A549 (cell line): ENCODE measurements at regions not wholly inside any gene's neighbourhood (a gene's known extent, or its start where the extent isn't known, plus 50 kb on each side); places are given as distances from the start of the nearest gene placed in this dataset.

Experiments used
- ATAC-seq, 2 experiments: fragments of 200-7000 bp in 1 of 2; fragments of >200 bp in 1 of 2; cut with Nextera tagmentation in 1 of 2; cut with Tn5 transposase in 1 of 2; 3 replicates each; pipeline versions ENCODE4 v1.8.0 to v1.9.1; 2018 to 2020; ENCODE audit warnings: mild to moderate bottlenecking in 1 of 2, moderate library complexity in 1 of 2
- CTCF ChIA-PET: fragments of 300-600 bp; sonication (Branson Sonifier 250); formaldehyde crosslinking; extraction: SDS; loops from one replicate; lab custom pipeline; 2021; ENCODE audit warnings: antibody characterized with exemption, inconsistent platforms; lab: Yijun Ruan, JAX
- POLR2A ChIA-PET: fragments of 350-600 bp; formaldehyde crosslinking; extraction: SDS; loops from one replicate; lab custom pipeline; 2021; ENCODE audit warnings: antibody characterized with exemption, inconsistent platforms; lab: Yijun Ruan, JAX
- DNase-seq, 2 experiments: peaks; one replicate each; pipeline versions ENCODE4 v3.0.0 to v3.0.0-alpha.2; 2011 to 2016; ENCODE audit warnings: low read depth in 1 of 2, low spot score in 1 of 2
- FAIRE-seq: peaks from 2 replicates; lab custom pipeline; 2011; peaks lifted over from hg19 to GRCh38; lab: Jason Lieb, UNC
- H3K27ac ChIP-seq, 2 experiments: fragments of >200 bp; sonication (Bioruptor Twin); formaldehyde crosslinking; 3 replicates each; pipeline ENCODE4 v1.5.1; 2016 to 2017
- H3K4me1 ChIP-seq: fragments of >200 bp; sonication (Bioruptor Twin); formaldehyde crosslinking; 3 replicates; pipeline ENCODE4 v1.6.1; 2016
- H3K4me2 ChIP-seq: fragments of >200 bp; sonication (Bioruptor Twin); formaldehyde crosslinking; 3 replicates; pipeline ENCODE4 v1.6.1; 2016
- H3K4me3 ChIP-seq: fragments of >200 bp; sonication (Bioruptor Twin); formaldehyde crosslinking; 3 replicates; pipeline ENCODE4 v1.5.1; 2016
- H3K9me3 ChIP-seq: fragments of >200 bp; sonication (Bioruptor Twin); formaldehyde crosslinking; 3 replicates; pipeline ENCODE4 v1.6.1; 2016
- BHLHE40 ChIP-seq: IDR thresholded peaks from 2 replicates; pipeline ENCODE4 v1.6.1; 2012; ENCODE audit warnings: low read depth, low read length, inconsistent platforms
- CBX8 ChIP-seq: fragments of 200-600 bp; sonication (generic); IDR thresholded peaks from 2 replicates; pipeline ENCODE4 v1.6.1; 2016
- CEBPB ChIP-seq, 2 experiments: fragments of >200 bp in 1 of 2; sonication (Bioruptor Twin) in 1 of 2; formaldehyde crosslinking in 1 of 2; IDR thresholded peaks; 2 replicates each; pipeline ENCODE4 v1.6.1; 2012 to 2016
- EHMT2 ChIP-seq: fragments of 200-600 bp; sonication (generic); IDR thresholded peaks from 2 replicates; pipeline ENCODE4 v1.6.1; 2016; ENCODE audit warnings: antibody characterized with exemption, low read depth, mild to moderate bottlenecking, moderate library complexity
- EP300 ChIP-seq, 2 experiments: fragments of >200 bp; sonication (Bioruptor Twin); formaldehyde crosslinking; IDR thresholded peaks; 2 replicates in 1 of 2; 3 replicates in 1 of 2; pipeline ENCODE4 v1.6.1; 2016 to 2017
- ESRRA ChIP-seq: fragments of 150-350 bp; IDR thresholded peaks from 2 replicates; pipeline ENCODE4 v1.6.1; 2014; ENCODE audit warnings: mild to moderate bottlenecking, low read length, borderline replicate concordance
- FOSB ChIP-seq: fragments of 250-450 bp; sonication (Bioruptor Pico); IDR thresholded peaks from 2 replicates; pipeline ENCODE4 v1.5.0; 2020; ENCODE audit warnings: mild to moderate bottlenecking, moderate library complexity
- FOSL2 ChIP-seq, 2 experiments: fragments of 450-650 bp in 1 of 2; fragments of >200 bp in 1 of 2; sonication (Bioruptor Twin) in 1 of 2; formaldehyde crosslinking; IDR thresholded peaks; 2 replicates each; pipeline versions ENCODE4 v1.5.0 to v1.6.1; 2016 to 2020; ENCODE audit warnings: mild to moderate bottlenecking in 1 of 2, moderate library complexity in 1 of 2
- HDAC2 ChIP-seq: fragments of 200-600 bp; sonication (generic); IDR thresholded peaks from 2 replicates; pipeline ENCODE4 v1.6.1; 2016
- HOXB5 ChIP-seq: fragments of 250-450 bp; sonication (Bioruptor Pico); IDR thresholded peaks from 2 replicates; pipeline ENCODE4 v1.5.0; 2020; ENCODE audit warnings: mild to moderate bottlenecking, moderate library complexity
- MYC ChIP-seq: IDR thresholded peaks from 2 replicates; pipeline ENCODE4 v1.6.1; 2012; ENCODE audit warnings: mild to moderate bottlenecking, inconsistent platforms, low read length, improper control_type of control experiment, borderline replicate concordance
- PBX3 ChIP-seq: IDR thresholded peaks from 2 replicates; pipeline ENCODE4 v1.6.1; 2012
- POLR2A ChIP-seq: IDR thresholded peaks from 2 replicates; pipeline ENCODE4 v1.6.1; 2012; ENCODE audit warnings: mild to moderate bottlenecking, low read length
- POLR2AphosphoS2 ChIP-seq: conservative IDR thresholded peaks from 2 replicates; pipeline ENCODE4 v1.6.1; 2012; ENCODE audit warnings: low read length, improper control_type of control experiment, inconsistent platforms
- RNF2 ChIP-seq: fragments of 200-600 bp; sonication (generic); IDR thresholded peaks from 2 replicates; pipeline ENCODE4 v1.6.1; 2016; ENCODE audit warnings: low read depth, mild to moderate bottlenecking, antibody characterized with exemption, moderate library complexity, borderline replicate concordance
- TFCP2L1 ChIP-seq: fragments of 250-450 bp; sonication (Bioruptor Pico); IDR thresholded peaks from 2 replicates; pipeline ENCODE4 v1.5.0; 2021; ENCODE audit warnings: mild to moderate bottlenecking
- USF2 ChIP-seq: fragments of 450-650 bp; IDR thresholded peaks from 2 replicates; pipeline ENCODE4 v1.6.1; 2014; ENCODE audit warnings: antibody characterized with exemption
- ZNF302 ChIP-seq: fragments of 250-450 bp; sonication (Bioruptor Pico); IDR thresholded peaks from 2 replicates; pipeline ENCODE4 v1.9.0; 2021; ENCODE audit warnings: inconsistent platforms, mild to moderate bottlenecking, moderate library complexity
- WGBS: methylation state at CpG from one replicate; pipeline ENCODE4 v1.1.6; 2017; ENCODE audit errors: missing lambda C conversion rate; 5-methylcytosine and 5-hydroxymethylcytosine counted together
- TF ChIP-seq, protein P1 (sequence below): fragments of >200 bp; sonication (Bioruptor Twin); formaldehyde crosslinking; IDR thresholded peaks from 3 replicates; pipeline ENCODE4 v1.5.1; 2016

DNA sequence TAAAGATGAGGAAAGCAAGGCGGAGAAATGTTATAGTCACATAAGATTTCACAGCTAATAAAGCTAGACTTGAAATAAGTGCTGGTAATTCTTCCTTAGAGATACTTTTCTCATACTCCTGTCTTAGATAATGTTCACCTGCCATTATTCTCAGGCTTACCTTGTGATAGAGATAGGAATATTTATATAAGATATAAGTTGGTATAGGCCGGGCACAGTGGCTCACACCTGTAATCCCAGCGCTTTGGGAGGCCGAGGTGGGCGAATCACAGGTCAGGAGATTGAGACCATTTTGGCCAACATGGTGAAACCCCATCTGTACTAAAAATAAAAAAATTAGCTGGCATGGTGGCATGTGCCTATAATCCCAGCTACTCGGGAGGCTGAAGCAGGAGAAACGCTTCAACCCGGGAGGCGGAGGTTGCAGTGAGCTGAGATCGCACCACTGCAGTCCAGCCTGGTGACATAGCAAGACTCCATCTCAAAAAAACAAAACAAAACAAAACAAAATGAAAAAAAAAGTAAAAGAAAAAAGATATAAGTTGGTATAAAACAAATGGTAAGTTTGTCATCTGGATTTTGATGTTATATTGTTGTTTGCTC is 1918.4 kb downstream of the MAT2B start:
- POLR2A ChIA-PET: no interaction called here
- Histone ChIP-seq H3K9me3 (no peaks in the 10 kb centered on the region), H3K4me1 (no peaks in the 10 kb centered on the region), H3K4me2 (no peak overlapping the region), H3K27ac (no peak overlapping the region), H3K4me3 (no peak overlapping the region)
- ATAC-seq: no peak
- no peak for FAIRE-seq
- 37% methylated on average over 10 of the region's 10 CpGs for WGBS
- TF ChIP-seq BHLHE40 (no peak), PBX3 (no peak), HOXB5 (no peak), USF2 (no peak), CBX8 (no peak)
- CTCF ChIA-PET: no interaction called here
- no peak for DNase-seq

GRCh38 chr5:165425594-165425993 is 1920.2 kb downstream of the MAT2B start:
- Histone ChIP-seq H3K9me3 (no peaks in the 10 kb centered on the region), H3K4me2 (no peak overlapping the region), H3K27ac (no peak overlapping the region), H3K4me1 (no peaks in the 10 kb centered on the region), H3K4me3 (no peak overlapping the region)
- DNase-seq: no peak
- no peak for FAIRE-seq
- POLR2A ChIA-PET: no interaction called here
- no peak for TF ChIP-seq USF2
- no peak for TF ChIP-seq FOSB
- no peak for TF ChIP-seq RNF2
- no peak for TF ChIP-seq PBX3
- TF ChIP-seq POLR2A: no peak
- TF ChIP-seq ESRRA: no peak
- TF ChIP-seq POLR2AphosphoS2: no peak
- no peak for TF ChIP-seq BHLHE40
- no peak for TF ChIP-seq FOSL2 (IDR thresholded peaks at IDR 0.05)
- no peak for TF ChIP-seq FOSL2 (CRISPR knock-in tag; IDR thresholded peaks at IDR 0.05)
- CTCF ChIA-PET: no interaction called here
- no peak for ATAC-seq
- 5% methylated on average over 4 of the region's 4 CpGs for WGBS

DNA sequence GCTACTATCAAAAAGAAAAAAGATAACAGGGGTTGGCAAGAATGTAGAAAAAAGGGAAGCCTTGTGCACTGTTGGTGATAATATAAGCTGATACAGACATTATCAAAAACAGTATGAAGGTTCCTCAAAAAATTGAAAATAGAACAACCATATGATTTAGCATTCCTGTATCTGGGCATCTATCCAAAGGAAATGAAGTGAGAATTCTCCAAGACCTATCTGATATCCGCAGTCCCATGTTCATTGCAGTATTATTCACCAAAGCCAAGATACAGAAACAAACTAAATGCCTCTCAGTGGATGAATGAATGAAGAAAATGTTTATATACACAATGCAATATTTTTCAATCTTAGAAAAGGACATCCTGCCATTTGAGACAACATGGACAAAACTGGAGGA is 1943.3 kb downstream of the MAT2B start:
- FAIRE-seq: no peak

More for the DNA sequence above, 1943.3 kb downstream of the MAT2B start:
- Histone ChIP-seq H3K27ac (no peak overlapping the region), H3K9me3 (no peaks in the 10 kb centered on the region), H3K4me3 (no peak overlapping the region), H3K4me1 (no peaks in the 10 kb centered on the region), H3K4me2 (no peak overlapping the region)
- TF ChIP-seq EHMT2 (no peak), PBX3 (no peak), MYC (no peak), CEBPB (IDR thresholded peaks at IDR 0.05) (no peak), HDAC2 (no peak), EP300 (IDR thresholded peaks at IDR 0.05) (no peak), ZNF302 (CRISPR knock-in tag) (no peak), TFCP2L1 (no peak)
- TF ChIP-seq, protein P1, sequence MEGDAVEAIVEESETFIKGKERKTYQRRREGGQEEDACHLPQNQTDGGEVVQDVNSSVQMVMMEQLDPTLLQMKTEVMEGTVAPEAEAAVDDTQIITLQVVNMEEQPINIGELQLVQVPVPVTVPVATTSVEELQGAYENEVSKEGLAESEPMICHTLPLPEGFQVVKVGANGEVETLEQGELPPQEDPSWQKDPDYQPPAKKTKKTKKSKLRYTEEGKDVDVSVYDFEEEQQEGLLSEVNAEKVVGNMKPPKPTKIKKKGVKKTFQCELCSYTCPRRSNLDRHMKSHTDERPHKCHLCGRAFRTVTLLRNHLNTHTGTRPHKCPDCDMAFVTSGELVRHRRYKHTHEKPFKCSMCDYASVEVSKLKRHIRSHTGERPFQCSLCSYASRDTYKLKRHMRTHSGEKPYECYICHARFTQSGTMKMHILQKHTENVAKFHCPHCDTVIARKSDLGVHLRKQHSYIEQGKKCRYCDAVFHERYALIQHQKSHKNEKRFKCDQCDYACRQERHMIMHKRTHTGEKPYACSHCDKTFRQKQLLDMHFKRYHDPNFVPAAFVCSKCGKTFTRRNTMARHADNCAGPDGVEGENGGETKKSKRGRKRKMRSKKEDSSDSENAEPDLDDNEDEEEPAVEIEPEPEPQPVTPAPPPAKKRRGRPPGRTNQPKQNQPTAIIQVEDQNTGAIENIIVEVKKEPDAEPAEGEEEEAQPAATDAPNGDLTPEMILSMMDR: no peak
- 14% methylated on average over 1 of the region's 1 CpG for WGBS
- no peak for ATAC-seq
- no peak for DNase-seq
- POLR2A ChIA-PET: no interaction called here
- CTCF ChIA-PET: no interaction called here
